Mesothelial cell of epicardium (in vitro differentiated cells): ENCODE measurements at regions not wholly inside any gene's neighbourhood (a gene's known extent, or its start where the extent isn't known, plus 50 kb on each side); places are given as distances from the start of the nearest gene placed in this dataset.

Source experiments
- DNase-seq, 2 experiments: peaks; one replicate each; pipeline ENCODE4 v3.0.0; 2021; ENCODE audit warnings: low spot score in 2 of 2; ENCODE audit not compliant: unreplicated experiment in 2 of 2
- H3K27ac Mint-ChIP-seq: 2 replicates; pipeline ENCODE4 v1.8.0; 2021; ENCODE audit warnings: mixed read lengths
- H3K27me3 Mint-ChIP-seq: 2 replicates; pipeline ENCODE4 v1.8.0; 2021; ENCODE audit warnings: low read depth, mixed read lengths
- H3K36me3 Mint-ChIP-seq: 2 replicates; pipeline ENCODE4 v1.8.0; 2021; ENCODE audit warnings: mixed read lengths
- H3K4me1 Mint-ChIP-seq: 2 replicates; pipeline ENCODE4 v1.8.0; 2021; ENCODE audit warnings: mixed read lengths
- H3K4me3 Mint-ChIP-seq: 2 replicates; pipeline ENCODE4 v1.8.0; 2021; ENCODE audit warnings: mild to moderate bottlenecking, moderate library complexity, mixed read lengths
- H3K9me3 Mint-ChIP-seq: 2 replicates; pipeline ENCODE4 v1.8.0; 2021; ENCODE audit warnings: mixed read lengths
- TF ChIP-seq, protein P1 (sequence below): fragments of 200-600 bp; sonication (generic); IDR thresholded peaks from one replicate; pipeline ENCODE4 v1.5.0; 2021; ENCODE audit warnings: antibody characterized with exemption; ENCODE audit not compliant: unreplicated experiment

DNA sequence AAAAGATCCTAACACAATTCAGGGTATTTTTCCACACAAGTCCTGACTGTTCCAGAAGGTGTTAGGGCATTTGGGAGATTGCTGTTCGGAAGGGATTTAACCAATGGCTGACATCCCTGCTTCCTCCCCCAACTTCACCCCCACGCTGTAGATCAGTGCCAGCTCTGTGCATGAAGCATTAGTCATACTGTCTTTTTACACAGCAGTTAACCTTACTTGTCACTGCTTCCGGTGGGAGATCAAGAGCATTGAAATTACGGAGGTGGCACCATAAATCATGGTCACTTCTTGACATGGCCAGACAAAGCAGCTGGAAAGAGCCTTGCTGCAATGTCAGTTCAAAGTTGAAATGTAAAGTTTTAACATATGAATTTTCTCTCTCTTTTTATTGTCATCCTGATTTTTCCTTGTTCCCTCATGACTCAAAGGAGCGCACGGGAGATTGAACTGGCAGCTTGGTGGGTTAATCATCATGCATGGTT is 70.2 kb downstream of the HRH4 start:
- no peak overlapping the region for H3K27ac Mint-ChIP-seq
- H3K27me3 Mint-ChIP-seq: peaks cover 13% of the 10 kb centered on the region
- no peaks in the 10 kb centered on the region for H3K9me3 Mint-ChIP-seq
- H3K4me3 Mint-ChIP-seq: no peak overlapping the region
- no peaks in the 10 kb centered on the region for H3K36me3 Mint-ChIP-seq
- H3K4me1 Mint-ChIP-seq: peaks cover 13% of the 10 kb centered on the region
- TF ChIP-seq, protein P1, sequence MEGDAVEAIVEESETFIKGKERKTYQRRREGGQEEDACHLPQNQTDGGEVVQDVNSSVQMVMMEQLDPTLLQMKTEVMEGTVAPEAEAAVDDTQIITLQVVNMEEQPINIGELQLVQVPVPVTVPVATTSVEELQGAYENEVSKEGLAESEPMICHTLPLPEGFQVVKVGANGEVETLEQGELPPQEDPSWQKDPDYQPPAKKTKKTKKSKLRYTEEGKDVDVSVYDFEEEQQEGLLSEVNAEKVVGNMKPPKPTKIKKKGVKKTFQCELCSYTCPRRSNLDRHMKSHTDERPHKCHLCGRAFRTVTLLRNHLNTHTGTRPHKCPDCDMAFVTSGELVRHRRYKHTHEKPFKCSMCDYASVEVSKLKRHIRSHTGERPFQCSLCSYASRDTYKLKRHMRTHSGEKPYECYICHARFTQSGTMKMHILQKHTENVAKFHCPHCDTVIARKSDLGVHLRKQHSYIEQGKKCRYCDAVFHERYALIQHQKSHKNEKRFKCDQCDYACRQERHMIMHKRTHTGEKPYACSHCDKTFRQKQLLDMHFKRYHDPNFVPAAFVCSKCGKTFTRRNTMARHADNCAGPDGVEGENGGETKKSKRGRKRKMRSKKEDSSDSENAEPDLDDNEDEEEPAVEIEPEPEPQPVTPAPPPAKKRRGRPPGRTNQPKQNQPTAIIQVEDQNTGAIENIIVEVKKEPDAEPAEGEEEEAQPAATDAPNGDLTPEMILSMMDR: no peak
- DNase-seq: no peak

DNA sequence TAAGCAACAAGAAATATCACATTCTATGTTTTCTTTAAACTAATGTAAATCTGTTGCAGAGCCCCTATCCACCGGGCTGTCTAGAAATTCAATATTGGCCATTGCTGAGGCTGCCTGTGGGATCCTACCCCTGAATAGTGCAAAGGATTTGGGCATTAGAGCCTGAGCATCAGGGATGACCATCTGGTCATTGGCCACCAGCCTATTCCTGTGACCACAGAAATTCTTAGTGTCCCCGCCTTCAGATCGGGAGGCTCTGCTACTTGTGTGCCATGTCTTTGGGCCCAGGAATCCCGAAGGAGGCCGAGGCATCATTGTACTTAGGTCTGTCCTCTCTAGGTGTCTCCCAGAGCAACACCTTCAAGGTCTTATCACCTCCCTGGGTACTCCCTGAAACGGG is 73.8 kb downstream of the HRH4 start:
- H3K27me3 Mint-ChIP-seq: peaks cover 15% of the 10 kb centered on the region
- H3K27ac Mint-ChIP-seq: no peak overlapping the region
- H3K4me1 Mint-ChIP-seq: peaks cover 33% of the 10 kb centered on the region
- TF ChIP-seq, protein P1: no peak
- DNase-seq: no peak
- H3K36me3 Mint-ChIP-seq: no peaks in the 10 kb centered on the region
- no peak overlapping the region for H3K4me3 Mint-ChIP-seq
- no peaks in the 10 kb centered on the region for H3K9me3 Mint-ChIP-seq

DNA sequence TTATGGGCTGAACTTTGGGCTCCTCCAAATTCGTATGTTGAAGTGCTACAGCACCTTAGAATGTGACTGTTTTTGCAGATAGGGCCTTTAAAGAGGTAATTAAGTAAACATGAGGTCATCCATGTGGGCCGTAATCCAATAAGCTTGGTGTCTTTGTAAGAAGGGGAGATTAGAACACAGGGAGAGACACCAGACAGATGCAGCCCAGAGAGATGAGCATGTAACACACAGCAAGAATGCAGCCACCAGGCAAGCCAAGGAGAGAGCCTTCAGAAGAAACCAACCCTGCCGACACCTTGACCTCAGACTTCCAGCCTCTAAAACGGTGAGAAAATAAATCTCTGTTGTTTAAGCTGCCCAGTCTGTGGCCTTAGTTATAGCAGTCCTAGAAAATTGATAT is 74.3 kb downstream of the HRH4 start:
- no peak for DNase-seq
- peaks cover 33% of the 10 kb centered on the region for H3K4me1 Mint-ChIP-seq
- no peak overlapping the region for H3K4me3 Mint-ChIP-seq
- H3K27ac Mint-ChIP-seq: no peak overlapping the region
- H3K36me3 Mint-ChIP-seq: no peaks in the 10 kb centered on the region
- H3K9me3 Mint-ChIP-seq: no peaks in the 10 kb centered on the region
- peaks cover 15% of the 10 kb centered on the region for H3K27me3 Mint-ChIP-seq
- TF ChIP-seq, protein P1: no peak

DNA sequence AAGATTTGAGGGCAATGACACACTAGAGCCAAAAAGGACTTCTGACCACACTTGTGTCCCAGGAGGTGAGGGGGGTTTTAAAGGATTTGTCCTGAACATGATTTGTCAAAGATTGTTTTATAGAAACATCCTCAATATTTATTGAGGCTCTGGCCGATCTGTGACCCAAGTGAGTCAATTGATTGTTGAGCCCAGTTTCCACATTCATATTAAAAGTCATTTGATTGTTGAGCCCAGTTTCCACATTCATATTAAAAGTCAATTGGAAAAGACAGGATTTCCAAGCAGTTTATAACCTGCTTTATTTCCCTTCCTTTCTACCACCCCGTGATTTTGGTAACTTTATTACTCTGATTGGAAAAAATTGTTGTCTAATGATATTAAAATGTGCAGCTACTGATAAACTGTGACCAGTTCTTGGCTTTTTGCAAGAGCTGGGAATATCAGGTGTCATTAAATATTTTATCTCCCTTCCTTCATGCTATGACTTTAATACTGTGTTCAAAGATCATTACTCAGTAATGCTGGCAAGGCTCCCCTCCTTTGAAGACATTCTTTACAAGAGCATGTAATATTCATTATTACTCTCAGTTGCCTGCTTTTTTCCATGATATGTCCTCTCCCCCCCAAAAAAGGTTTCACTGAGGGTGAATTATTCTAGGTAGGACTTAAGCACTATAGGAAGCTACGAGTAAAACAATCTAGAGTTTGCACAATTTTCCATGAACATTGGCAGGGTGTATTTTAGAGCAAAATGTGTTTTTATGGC is 75.3 kb downstream of the HRH4 start:
- H3K9me3 Mint-ChIP-seq: no peaks in the 10 kb centered on the region
- H3K36me3 Mint-ChIP-seq: no peaks in the 10 kb centered on the region
- peaks cover 14% of the 10 kb centered on the region for H3K27me3 Mint-ChIP-seq
- no peak overlapping the region for H3K4me3 Mint-ChIP-seq
- TF ChIP-seq, protein P1: no peak
- peak overlapping the region; percentile 6 for H3K27ac Mint-ChIP-seq
- peaks cover 27% of the 10 kb centered on the region for H3K4me1 Mint-ChIP-seq
- no peak for DNase-seq

DNA sequence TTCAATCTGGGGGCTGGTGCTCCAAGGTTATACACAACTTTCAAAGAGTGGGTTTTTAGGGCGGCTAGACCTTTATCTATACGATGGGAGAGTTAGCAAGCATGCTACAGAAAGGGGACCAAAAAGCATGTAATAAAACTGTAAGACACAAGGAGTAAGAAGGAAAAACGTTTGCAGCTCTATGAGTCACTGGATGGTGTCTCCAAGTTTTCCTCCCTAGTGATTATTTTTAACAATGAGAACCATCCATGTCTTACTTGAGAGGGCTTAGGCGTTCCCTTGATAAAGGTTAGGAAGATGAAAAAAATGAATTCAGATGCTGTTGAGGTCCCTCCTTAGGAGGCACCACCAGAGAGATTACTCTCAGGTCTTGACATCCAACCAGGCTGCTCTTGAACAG is 75.9 kb downstream of the HRH4 start:
- no peak for DNase-seq
- no peak overlapping the region for H3K4me3 Mint-ChIP-seq
- no peaks in the 10 kb centered on the region for H3K9me3 Mint-ChIP-seq
- H3K27ac Mint-ChIP-seq: peak overlapping the region; percentile 6
- H3K27me3 Mint-ChIP-seq: peaks cover 14% of the 10 kb centered on the region
- H3K36me3 Mint-ChIP-seq: no peaks in the 10 kb centered on the region
- peaks cover 24% of the 10 kb centered on the region for H3K4me1 Mint-ChIP-seq
- TF ChIP-seq, protein P1: no peak
